ENCODE measurements at regions not wholly inside any gene's neighbourhood (a gene's known extent, or its start where the extent isn't known, plus 50 kb on each side); places are given as distances from the start of the nearest gene placed in this dataset.

DNA sequence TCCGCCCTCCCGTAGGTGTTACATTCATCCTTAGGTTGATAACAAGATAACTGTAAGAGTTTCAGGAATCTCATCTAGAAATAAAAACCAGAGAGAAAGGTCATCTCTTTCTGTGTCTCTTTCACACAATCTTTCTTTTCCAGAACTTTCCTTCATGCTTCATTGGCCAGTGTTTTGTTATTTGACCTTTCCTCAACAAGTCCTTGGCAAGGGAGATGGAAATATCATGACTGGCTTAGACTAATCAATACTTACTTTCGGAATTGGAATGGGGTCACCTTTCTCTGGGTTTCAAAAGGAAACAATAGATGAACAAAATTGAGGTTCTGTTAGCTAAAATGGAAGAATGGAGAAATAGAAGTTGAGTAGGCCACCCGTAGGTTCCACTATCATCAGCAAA, 72.9 kb upstream of the PPP2R5A start:
- no peak overlapping the region for H3K4me3 ChIP-seq (ENCODE audit: insufficient read depth, low read depth, low read length)
- H2AK9ac ChIP-seq (replicated peaks; ENCODE audit: low read depth, low read length, poor library complexity) = no peak overlapping the region
- H3K14ac ChIP-seq (replicated peaks; ENCODE audit: low read depth, low read length) = no peak overlapping the region
- H2AK5ac ChIP-seq (ENCODE audit: low read depth, low read length) = no peak overlapping the region
- H4K91ac ChIP-seq (ENCODE audit: insufficient read depth, low read depth, low read length) = no peak overlapping the region
- ATAC-seq (ENCODE audit: low read depth) (no peak), DNase-seq (no peak)
- dilution Hi-C loops (cut with HindIII; ENCODE audit: low sequenced_read_pairs, unreplicated experiment) (no loop called here), in situ Hi-C loops (cut with MboI; ENCODE audit: low sequenced_read_pairs) (no loop called here), intact Hi-C loops (cut with micrococcal nuclease) (no loop called here)
- H3K4me2 ChIP-seq (ENCODE audit: low read depth, low read length) = no peak overlapping the region
- no peak overlapping the region for H3K18ac ChIP-seq (ENCODE audit: low read depth, low read length)
- H3K9me3 ChIP-seq (ENCODE audit: control insufficient read depth, insufficient read depth, low read length) = no peaks in the 10 kb centered on the region
- no peaks in the 10 kb centered on the region for H3K9me1 ChIP-seq (ENCODE audit: insufficient read depth, low read length)
- no peak for TF ChIP-seq CEBPB (IDR thresholded peaks at IDR 0.05; ENCODE audit: low read depth, low read length)
- no peak for TF ChIP-seq MXI1 (IDR thresholded peaks at IDR 0.05; ENCODE audit: borderline replicate concordance, low read depth, low read length)
- TF ChIP-seq BHLHE40 (IDR thresholded peaks at IDR 0.05; ENCODE audit: low read depth, low read length) = no peak
- H3K36me3 ChIP-seq (ENCODE audit: control insufficient read depth, insufficient read depth, low read length) = no peaks in the 10 kb centered on the region
- no TSS peak for BruUV-seq (replicated peaks)
- WGBS, 2 experiments (ENCODE audit: extremely low coverage in 2 of 2, insufficient read length in 1 of 2) = no CpG with 5 or more reads among the region's 4 CpGs
- H3K4ac ChIP-seq (ENCODE audit: low read depth, low read length) = no peak overlapping the region
- H3K4me1 ChIP-seq (ENCODE audit: control insufficient read depth, insufficient read depth, low read length) = no peaks in the 10 kb centered on the region
- no peak overlapping the region for H2BK5ac ChIP-seq (ENCODE audit: low read depth, low read length, poor library complexity, severe bottlenecking)
- no peak overlapping the region for H2BK15ac ChIP-seq (ENCODE audit: low read depth, low read length)
- H3K27ac ChIP-seq (ENCODE audit: insufficient read depth, low read length) = no peak overlapping the region
- CTCF ChIA-PET = no interaction called here
- H2BK20ac ChIP-seq (ENCODE audit: low read depth, low read length) = no peak overlapping the region
- no peak overlapping the region for H2BK120ac ChIP-seq (ENCODE audit: low read depth, low read length)
- no peak overlapping the region for H4K8ac ChIP-seq (ENCODE audit: low read depth in 2 of 2, low read length in 2 of 2)
- H2AFZ ChIP-seq (replicated peaks; ENCODE audit: low read length, poor library complexity) = no peak overlapping the region
- H4K5ac ChIP-seq (ENCODE audit: low read depth, low read length) = no peak overlapping the region
- H3K27me3 ChIP-seq (ENCODE audit: control insufficient read depth, insufficient read depth, low read length) = no peaks in the 10 kb centered on the region
- H3K56ac ChIP-seq (ENCODE audit: extremely low read depth, insufficient read depth, low read length) = no peak overlapping the region
- no peaks in the 10 kb centered on the region for H3K79me1 ChIP-seq (ENCODE audit: low read depth in 1 of 2, low read length in 2 of 2)
- H3K9ac ChIP-seq (ENCODE audit: low read depth, low read length) = no peak overlapping the region
- H4K20me1 ChIP-seq (ENCODE audit: insufficient read depth, low read length) = no peaks in the 10 kb centered on the region
- POLR2A ChIA-PET (ENCODE audit: unreplicated experiment) = no interaction called here
- H3K23ac ChIP-seq (ENCODE audit: low read depth, low read length) = no peak overlapping the region
